GM23338 (cell line): ENCODE measurements at regions not wholly inside any gene's neighbourhood (a gene's known extent, or its start where the extent isn't known, plus 50 kb on each side); places are given as distances from the start of the nearest gene placed in this dataset.

ENCODE experiments used
- ATAC-seq: fragments of 200-7000 bp; cut with Tn5 transposase; 3 replicates; pipeline ENCODE4 v1.9.1; 2020
- DNase-seq: peaks from one replicate; pipeline ENCODE4 v3.0.0-alpha.2; 2015; ENCODE audit warnings: low spot score
- H2AFZ ChIP-seq: fragments of 200-600 bp; sonication (generic); 2 replicates; pipeline ENCODE4 v1.8.0; 2016; ENCODE audit warnings: antibody characterized with exemption, mild to moderate bottlenecking, moderate library complexity
- H3F3A ChIP-seq: fragments of 200-600 bp; sonication (generic); replicated peaks from 2 replicates; pipeline ENCODE4 v1.8.0; 2017; ENCODE audit warnings: antibody characterized with exemption, mixed run types, low read depth
- H3K27ac ChIP-seq: fragments of 200-600 bp; sonication (generic); 2 replicates; pipeline ENCODE4 v1.6.1; 2016; ENCODE audit warnings: low read depth
- H3K27me3 ChIP-seq: fragments of 200-600 bp; sonication (generic); 2 replicates; pipeline ENCODE4 v1.8.0; 2016; ENCODE audit warnings: mild to moderate bottlenecking, mixed run types, moderate library complexity; ENCODE audit not compliant: insufficient read depth
- H3K36me3 ChIP-seq: fragments of 200-600 bp; sonication (generic); 2 replicates; pipeline ENCODE4 v1.8.0; 2016; ENCODE audit warnings: mild to moderate bottlenecking; ENCODE audit not compliant: insufficient read depth
- H3K4me1 ChIP-seq: fragments of 200-600 bp; sonication (generic); 2 replicates; pipeline ENCODE4 v1.8.0; 2016; ENCODE audit warnings: mild to moderate bottlenecking, moderate library complexity; ENCODE audit not compliant: insufficient read depth
- H3K4me2 ChIP-seq: fragments of 200-600 bp; sonication (generic); 2 replicates; pipeline ENCODE4 v1.7.1; 2017; ENCODE audit warnings: mixed run types
- H3K4me3 ChIP-seq: fragments of 200-600 bp; sonication (generic); 2 replicates; pipeline ENCODE4 v1.6.1; 2016; ENCODE audit warnings: mixed run types
- H3K79me2 ChIP-seq: fragments of 200-600 bp; sonication (generic); replicated peaks from 2 replicates; pipeline ENCODE4 v1.8.0; 2017; ENCODE audit warnings: mild to moderate bottlenecking; ENCODE audit not compliant: insufficient read depth
- H3K9me2 ChIP-seq: fragments of 200-600 bp; sonication (generic); 2 replicates; pipeline ENCODE4 v1.8.0; 2017; ENCODE audit not compliant: insufficient read depth
- H4K20me1 ChIP-seq: fragments of 200-600 bp; sonication (generic); replicated peaks from 2 replicates; pipeline ENCODE4 v1.8.0; 2017; ENCODE audit warnings: mild to moderate bottlenecking; ENCODE audit not compliant: insufficient read depth
- H3K27ac Mint-ChIP-seq: 2 replicates; pipeline ENCODE4 v1.8.0; 2020; ENCODE audit warnings: inconsistent platforms, mild to moderate bottlenecking, moderate library complexity, mixed read lengths
- H3K27me3 Mint-ChIP-seq: 3 replicates; pipeline ENCODE4 v1.8.0; 2022; ENCODE audit warnings: low read depth, mild to moderate bottlenecking, moderate library complexity, mixed read lengths, inconsistent platforms; ENCODE audit not compliant: insufficient read depth, poor library complexity
- H3K36me3 Mint-ChIP-seq: 3 replicates; pipeline ENCODE4 v1.8.0; 2021; ENCODE audit warnings: low read depth, mild to moderate bottlenecking, inconsistent platforms, moderate library complexity, mixed read lengths
- H3K4me1 Mint-ChIP-seq: 3 replicates; pipeline ENCODE4 v1.8.0; 2020; ENCODE audit warnings: mild to moderate bottlenecking, inconsistent platforms, mixed read lengths
- H3K4me3 Mint-ChIP-seq: 3 replicates; pipeline ENCODE4 v1.8.0; 2021; ENCODE audit warnings: moderate library complexity, mild to moderate bottlenecking, inconsistent platforms, mixed read lengths
- H3K9me3 Mint-ChIP-seq: 3 replicates; pipeline ENCODE4 v1.8.0; 2020; ENCODE audit warnings: moderate library complexity, mild to moderate bottlenecking, inconsistent platforms, mixed read lengths
- CTCF ChIP-seq, 2 experiments: fragments of 200-600 bp in 1 of 2; sonication (generic) in 1 of 2; conservative IDR thresholded peaks; 2 replicates each; pipeline versions ENCODE4 v1.5.1 to v1.6.1; 2016 to 2017; ENCODE audit warnings: antibody characterized with exemption in 2 of 2, low read depth in 2 of 2, mild to moderate bottlenecking in 2 of 2, moderate library complexity in 1 of 2
- ETS1 ChIP-seq: IDR thresholded peaks from 2 replicates; pipeline ENCODE4 v1.6.1; 2016; ENCODE audit warnings: antibody characterized with exemption
- EZH2phosphoT487 ChIP-seq: fragments of 200-600 bp; sonication (generic); IDR thresholded peaks from one replicate; pipeline ENCODE4 v1.8.1; 2018; ENCODE audit warnings: antibody characterized with exemption; ENCODE audit not compliant: unreplicated experiment
- REST ChIP-seq: IDR thresholded peaks from one replicate; pipeline ENCODE4 v1.6.1; 2018; ENCODE audit warnings: antibody characterized with exemption; ENCODE audit not compliant: unreplicated experiment
- STAT1 ChIP-seq: IDR thresholded peaks from one replicate; pipeline ENCODE4 v1.6.1; 2016; ENCODE audit warnings: antibody characterized with exemption; ENCODE audit not compliant: unreplicated experiment
- ZNF331 ChIP-seq: fragments of 250-450 bp; sonication (Bioruptor Pico); IDR thresholded peaks from 2 replicates; pipeline ENCODE4 v1.5.0; 2020; ENCODE audit warnings: low read depth, mild to moderate bottlenecking, moderate library complexity
- ZNF462 ChIP-seq: fragments of 250-450 bp; sonication (Bioruptor Pico); IDR thresholded peaks from 2 replicates; pipeline ENCODE4 v1.5.0; 2020; ENCODE audit warnings: mild to moderate bottlenecking, moderate library complexity

- H3K4me2 ChIP-seq = no peak overlapping the region
- ATAC-seq = no peak
Measured at GRCh38 chr6:139600343-139600742, 225.9 kb upstream of the CITED2 start.

More at GRCh38 chr6:139600343-139600742, 225.9 kb upstream of the CITED2 start:
- Mint-ChIP-seq H3K27ac (no peak overlapping the region), H3K27me3 (peaks cover 2% of the 10 kb centered on the region), H3K4me3 (no peak overlapping the region), H3K4me1 (peaks cover 15% of the 10 kb centered on the region), H3K36me3 (no peaks in the 10 kb centered on the region), H3K9me3 (no peaks in the 10 kb centered on the region)
- Histone ChIP-seq H3F3A (no peaks in the 10 kb centered on the region), H3K27ac (no peak overlapping the region), H3K27me3 (no peaks in the 10 kb centered on the region), H3K4me1 (0 out of 2 replicates have a peak, but pooled peaks cover 3% of the 10 kb centered on the region), H2AFZ (no peak overlapping the region), H3K79me2 (no peaks in the 10 kb centered on the region), H4K20me1 (no peaks in the 10 kb centered on the region), H3K9me2 (0 out of 2 replicates have a peak, but pooled peaks cover 5% of the 10 kb centered on the region), H3K4me3 (no peak overlapping the region), H3K36me3 (no peaks in the 10 kb centered on the region)
- TF ChIP-seq REST (no peak), ZNF331 (CRISPR knock-in tag) (no peak), EZH2phosphoT487 (no peak), ETS1 (no peak), ZNF462 (CRISPR knock-in tag) (no peak), STAT1 (no peak), CTCF (conservative IDR thresholded peaks at IDR 0.05; ENCODE audit: low read depth in 2 of 2) (no peak)
- no peak for DNase-seq
